IPS-18a (cell line): ENCODE measurements at regions not wholly inside any gene's neighbourhood (a gene's known extent, or its start where the extent isn't known, plus 50 kb on each side); places are given as distances from the start of the nearest gene placed in this dataset.
"Not testable (repeated sequence)": the region's sequence is repeated elsewhere in the genome, so short reads cannot be mapped to it uniquely, and the experiment has no call there.

ENCODE experiments used
- H3K27ac ChIP-seq: one replicate; pipeline ENCODE4 v1.5.1; 2013; ENCODE audit warnings: low read length
- H3K27me3 ChIP-seq: one replicate; pipeline ENCODE4 v1.6.1; 2013; ENCODE audit warnings: mild to moderate bottlenecking, low read length; ENCODE audit not compliant: control insufficient read depth, insufficient read depth
- H3K36me3 ChIP-seq: one replicate; pipeline ENCODE4 v1.6.1; 2013; ENCODE audit warnings: low read depth, low read length; ENCODE audit not compliant: control insufficient read depth
- H3K4me1 ChIP-seq: one replicate; pipeline ENCODE4 v1.6.1; 2013; ENCODE audit warnings: low read depth, low read length; ENCODE audit not compliant: control insufficient read depth
- H3K4me3 ChIP-seq: one replicate; pipeline ENCODE4 v1.5.1; 2013; ENCODE audit warnings: low read length
- H3K9ac ChIP-seq: one replicate; pipeline ENCODE4 v1.6.1; 2013; ENCODE audit warnings: mild to moderate bottlenecking, low read length, moderate library complexity
- H3K9me3 ChIP-seq: one replicate; pipeline ENCODE4 v1.6.1; 2013; ENCODE audit warnings: low read depth, low read length; ENCODE audit not compliant: control insufficient read depth

DNA sequence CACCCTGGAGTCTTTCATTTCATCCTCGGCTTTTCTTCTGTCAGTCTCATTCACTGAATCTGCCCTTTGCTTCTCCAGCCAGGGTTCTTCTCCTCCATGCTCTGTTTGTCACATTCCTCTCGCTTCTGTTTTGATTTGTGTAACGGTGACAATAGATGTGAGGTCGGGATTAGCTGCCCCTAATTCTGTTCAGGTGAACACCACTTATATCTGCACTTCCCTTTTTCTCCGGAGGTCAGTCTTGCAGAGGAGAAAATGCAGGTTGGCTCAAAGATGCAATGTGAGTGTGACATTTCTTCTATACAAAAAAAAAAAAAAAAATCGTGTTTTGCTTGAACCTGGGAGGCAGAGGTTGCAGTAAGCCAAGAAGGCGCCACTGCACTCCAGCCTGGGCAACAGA, 262.9 kb downstream of the ASMT start:
- no peak overlapping the region for H3K4me3 ChIP-seq
- H3K9ac ChIP-seq = no peak overlapping the region
- no peak overlapping the region for H3K27ac ChIP-seq
- H3K4me1 ChIP-seq = no peaks in the 10 kb centered on the region
- no peaks in the 10 kb centered on the region for H3K27me3 ChIP-seq
- no peaks in the 10 kb centered on the region for H3K36me3 ChIP-seq
- H3K9me3 ChIP-seq = no peaks in the 10 kb centered on the region

DNA sequence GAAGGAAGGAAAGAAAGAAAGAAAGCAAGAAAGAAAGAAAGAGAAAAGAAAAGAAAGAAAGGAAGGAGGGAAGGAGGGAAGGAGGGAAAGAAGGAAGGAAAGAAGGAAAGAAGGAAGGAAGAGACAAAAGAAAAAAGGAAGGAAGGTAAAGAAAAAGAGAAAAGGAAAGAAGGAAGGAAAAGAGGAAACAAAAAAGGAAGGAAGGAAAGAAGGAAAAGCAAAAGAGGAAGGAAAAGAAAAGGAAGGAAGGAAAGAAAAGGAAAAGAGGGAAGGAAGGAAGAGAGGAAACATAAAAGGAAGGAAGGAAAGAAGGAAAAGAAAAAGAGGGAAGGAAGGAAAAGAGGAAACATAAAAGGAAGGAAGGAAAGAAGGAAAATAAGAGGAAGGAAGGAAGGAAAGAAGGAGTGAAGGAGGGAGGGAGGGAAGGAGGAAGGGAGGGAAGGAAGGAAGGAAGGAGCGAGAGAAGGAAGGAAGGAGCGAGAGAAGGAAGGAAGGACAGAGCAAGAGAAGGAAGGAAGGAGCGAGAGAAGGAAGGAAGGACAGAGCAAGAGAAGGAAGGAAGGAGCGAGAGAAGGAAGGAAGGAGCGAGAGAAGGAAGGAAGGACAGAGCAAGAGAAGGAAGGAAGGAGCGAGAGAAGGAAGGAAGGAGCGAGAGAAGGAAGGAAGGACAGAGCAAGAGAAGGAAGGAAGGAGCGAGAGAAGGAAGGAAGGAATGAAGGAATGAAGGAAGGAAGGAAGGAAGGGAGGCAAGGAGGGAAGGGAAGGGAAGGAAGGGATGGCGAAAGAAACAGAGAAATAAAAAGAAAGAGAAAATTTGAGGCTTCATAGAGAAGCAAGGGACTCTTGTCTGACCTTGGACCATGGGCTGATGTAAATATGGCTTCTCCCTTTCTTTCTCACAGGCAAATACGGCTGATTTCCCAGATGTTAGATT, 266.3 kb downstream of the ASMT start:
- not testable (repeated sequence) for H3K27me3 ChIP-seq, H3K36me3 ChIP-seq, H3K4me1 ChIP-seq, H3K9me3 ChIP-seq, H3K27ac ChIP-seq, H3K9ac ChIP-seq, H3K4me3 ChIP-seq

DNA sequence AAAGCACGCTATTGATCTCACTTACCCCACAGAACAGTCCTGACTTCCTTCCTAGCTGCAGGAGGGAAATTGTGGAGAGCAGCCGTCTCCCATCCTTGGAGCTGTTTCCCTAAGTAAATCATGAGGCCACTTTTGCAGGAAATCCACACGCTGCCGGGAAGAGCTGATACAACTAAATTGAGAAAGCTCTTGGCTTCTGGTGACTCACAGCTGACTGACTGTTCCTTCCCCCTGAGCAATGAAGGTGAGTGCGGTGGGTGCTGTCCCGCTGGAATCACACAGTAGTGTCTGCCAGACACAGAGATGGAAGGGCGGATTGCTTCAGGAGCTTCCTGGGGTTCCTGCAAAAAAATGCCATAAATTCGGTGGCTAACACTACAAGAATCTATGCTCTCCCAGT, 268.9 kb downstream of the ASMT start:
- Histone ChIP-seq H3K36me3 (no peaks in the 10 kb centered on the region), H3K9ac (no peak overlapping the region), H3K9me3 (no peaks in the 10 kb centered on the region), H3K27ac (no peak overlapping the region), H3K27me3 (no peaks in the 10 kb centered on the region), H3K4me1 (no peaks in the 10 kb centered on the region), H3K4me3 (no peak overlapping the region)

DNA sequence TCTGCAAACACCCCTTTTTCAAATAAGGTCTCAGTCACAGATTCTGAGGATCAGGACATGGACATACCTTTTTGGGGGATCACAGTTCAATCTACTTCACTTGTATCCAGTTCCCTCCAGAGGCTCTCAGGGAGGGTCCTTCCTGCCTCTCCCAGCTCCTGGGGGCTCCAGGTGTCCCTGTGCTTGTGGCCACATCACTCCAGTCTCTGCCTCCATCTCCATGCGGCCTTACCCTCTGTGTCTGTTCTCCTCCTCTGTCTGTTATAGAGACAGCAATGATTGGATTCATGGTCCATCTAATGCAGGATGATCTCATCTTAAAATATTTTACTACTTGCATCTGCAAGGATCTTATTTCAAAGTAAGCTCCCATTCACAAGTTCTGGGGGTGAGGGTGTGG, 269.6 kb downstream of the ASMT start:
- no peaks in the 10 kb centered on the region for H3K27me3 ChIP-seq
- no peak overlapping the region for H3K27ac ChIP-seq

DNA sequence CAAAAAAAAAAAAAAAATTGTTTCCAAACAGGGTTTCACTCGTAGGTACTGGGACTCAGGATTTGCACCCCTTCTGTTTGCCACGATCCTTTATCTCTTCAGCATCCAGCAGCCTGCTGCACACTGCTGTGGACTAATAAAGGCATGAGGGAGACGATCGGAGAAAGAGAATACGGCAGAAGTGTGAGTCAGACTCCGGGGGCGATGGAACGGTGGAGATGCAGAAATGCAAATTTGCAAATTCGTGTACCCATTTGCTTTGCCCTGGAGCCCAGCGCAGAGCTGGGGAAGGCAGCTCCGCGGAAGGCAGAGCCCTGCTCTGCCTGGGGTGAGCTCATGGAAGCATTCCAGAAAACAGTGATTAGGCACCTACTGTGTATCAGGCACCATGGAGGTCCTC, 270.3 kb downstream of the ASMT start:
- Histone ChIP-seq H3K9ac (no peak overlapping the region), H3K9me3 (no peaks in the 10 kb centered on the region), H3K4me3 (no peak overlapping the region), H3K27ac (no peak overlapping the region), H3K4me1 (no peaks in the 10 kb centered on the region), H3K27me3 (no peaks in the 10 kb centered on the region), H3K36me3 (no peaks in the 10 kb centered on the region)

More for the DNA sequence above, 269.6 kb downstream of the ASMT start:
- H3K36me3 ChIP-seq = no peaks in the 10 kb centered on the region
- no peaks in the 10 kb centered on the region for H3K9me3 ChIP-seq
- H3K4me1 ChIP-seq = no peaks in the 10 kb centered on the region
- H3K4me3 ChIP-seq = no peak overlapping the region
- H3K9ac ChIP-seq = no peak overlapping the region

DNA sequence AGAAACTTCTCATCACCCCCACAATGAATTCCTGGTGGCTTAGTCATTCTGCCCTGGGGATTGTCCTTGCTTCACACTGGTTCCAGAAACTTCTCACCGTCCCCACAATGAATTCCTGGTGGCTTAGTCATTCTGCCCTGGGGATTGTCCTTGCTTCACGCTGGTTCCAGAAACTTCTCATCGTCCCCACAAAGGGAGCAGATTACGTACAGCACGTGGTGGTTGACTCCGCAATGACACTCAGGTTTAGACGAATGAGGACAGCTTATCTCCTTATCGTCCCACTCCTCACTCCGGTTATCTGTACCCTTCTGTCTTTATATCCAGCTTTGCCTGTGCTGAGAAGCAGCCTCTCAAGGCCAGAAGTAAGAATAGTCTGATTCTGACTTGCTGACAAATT, 273.4 kb downstream of the ASMT start:
- H3K9ac ChIP-seq, H3K4me1 ChIP-seq, H3K4me3 ChIP-seq, H3K36me3 ChIP-seq, H3K27me3 ChIP-seq, H3K9me3 ChIP-seq, H3K27ac ChIP-seq: not testable (repeated sequence)

DNA sequence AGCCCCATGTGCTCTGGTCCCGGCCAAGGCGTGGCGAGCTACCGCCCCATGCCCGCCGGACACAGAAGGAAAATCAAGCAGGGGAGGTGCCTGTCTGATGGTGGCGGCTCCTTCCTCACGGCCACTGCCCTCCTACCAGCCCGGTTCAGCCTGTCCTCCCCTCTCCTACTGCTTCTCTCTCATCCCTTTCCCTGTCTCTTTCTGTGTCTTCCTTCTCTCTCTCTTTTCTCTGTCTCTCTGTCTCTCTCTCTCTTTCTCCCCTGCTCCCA, 279.1 kb downstream of the ASMT start:
- no peaks in the 10 kb centered on the region for H3K36me3 ChIP-seq
- no peak overlapping the region for H3K4me3 ChIP-seq
- no peaks in the 10 kb centered on the region for H3K9me3 ChIP-seq
- no peak overlapping the region for H3K27ac ChIP-seq
- no peaks in the 10 kb centered on the region for H3K27me3 ChIP-seq
- H3K9ac ChIP-seq = no peak overlapping the region
- H3K4me1 ChIP-seq = no peaks in the 10 kb centered on the region

DNA sequence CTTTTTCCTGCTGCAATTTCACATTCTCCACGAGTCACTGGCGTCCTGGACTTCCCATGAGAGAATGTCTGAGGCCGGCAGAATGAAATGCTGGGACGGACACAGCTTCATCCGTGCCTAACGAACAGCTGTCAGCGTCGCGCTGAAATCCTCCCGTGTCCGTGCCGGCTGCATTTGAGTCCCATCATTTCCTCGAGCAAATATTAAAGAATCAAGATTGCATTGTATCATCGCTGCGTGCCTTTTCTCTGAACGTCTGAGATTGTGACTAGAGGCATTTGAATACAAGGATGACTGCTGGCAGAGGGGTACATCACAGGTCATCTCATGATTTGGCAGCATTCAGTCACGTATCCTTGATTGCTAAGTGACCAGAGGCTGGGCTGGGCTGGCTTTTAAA, 279.9 kb downstream of the ASMT start:
- H3K4me3 ChIP-seq = no peak overlapping the region
- no peaks in the 10 kb centered on the region for H3K4me1 ChIP-seq
- no peaks in the 10 kb centered on the region for H3K27me3 ChIP-seq
- H3K9me3 ChIP-seq = no peaks in the 10 kb centered on the region
- H3K27ac ChIP-seq = no peak overlapping the region
- no peak overlapping the region for H3K9ac ChIP-seq
- no peaks in the 10 kb centered on the region for H3K36me3 ChIP-seq

DNA sequence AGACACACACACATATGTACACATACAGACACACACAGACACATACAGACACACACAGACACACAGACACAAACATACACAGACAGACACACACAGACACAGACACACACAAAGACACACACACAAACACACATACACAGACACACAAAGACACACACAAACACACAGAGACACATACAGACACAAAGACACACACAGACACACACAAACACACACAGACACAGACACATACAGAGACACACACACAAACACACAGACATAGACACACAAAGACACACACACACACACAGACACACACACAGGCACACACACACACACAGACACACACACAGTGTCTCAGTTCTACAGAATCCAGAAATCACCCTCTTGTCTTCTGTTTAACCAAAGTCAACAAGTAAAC, 280.7 kb downstream of the ASMT start:
- H3K9me3 ChIP-seq = no peaks in the 10 kb centered on the region
- no peak overlapping the region for H3K9ac ChIP-seq
- H3K27ac ChIP-seq = no peak overlapping the region
- no peak overlapping the region for H3K4me3 ChIP-seq
- no peaks in the 10 kb centered on the region for H3K27me3 ChIP-seq
- H3K36me3 ChIP-seq = no peaks in the 10 kb centered on the region
- no peaks in the 10 kb centered on the region for H3K4me1 ChIP-seq

DNA sequence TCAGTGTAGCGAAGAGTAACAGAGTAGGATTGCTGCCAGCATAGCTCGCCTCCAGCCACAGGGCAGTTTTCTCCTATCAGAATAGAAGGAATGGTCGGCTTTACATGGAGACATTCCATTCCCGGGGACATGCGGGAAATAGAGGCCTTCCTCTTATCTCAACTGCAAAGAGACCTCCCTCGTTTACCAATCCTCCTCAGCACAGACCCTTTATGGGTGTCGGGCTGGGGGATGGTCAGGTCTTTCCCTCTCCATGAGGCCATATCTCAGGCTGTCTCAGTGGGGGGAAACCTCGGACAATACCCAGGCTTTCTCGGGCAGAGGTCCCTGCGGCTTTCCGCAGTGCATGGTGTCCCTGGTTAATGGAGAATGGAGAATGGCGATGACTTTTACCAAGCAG, 285.0 kb downstream of the ASMT start:
- Histone ChIP-seq H3K4me1 (no peaks in the 10 kb centered on the region), H3K27me3 (no peaks in the 10 kb centered on the region), H3K9ac (no peak overlapping the region), H3K27ac (no peak overlapping the region), H3K4me3 (no peak overlapping the region), H3K9me3 (no peaks in the 10 kb centered on the region), H3K36me3 (no peaks in the 10 kb centered on the region)

DNA sequence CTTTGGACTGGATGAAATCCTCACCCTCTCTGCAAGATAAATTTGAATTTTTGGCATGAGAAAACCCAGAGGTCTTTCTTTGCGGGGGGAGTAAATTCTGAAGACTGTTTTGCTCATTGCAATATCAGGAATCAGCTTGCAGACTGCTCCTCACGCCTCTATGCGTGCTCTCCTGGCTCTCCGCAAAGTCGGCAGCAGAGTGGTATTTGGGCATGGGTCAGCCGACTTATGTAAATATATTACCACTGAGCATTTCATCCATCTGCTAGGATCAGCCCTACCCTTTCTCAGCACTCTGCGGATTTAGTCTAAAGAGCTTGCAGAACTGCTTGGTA, 288.0 kb downstream of the ASMT start:
- Histone ChIP-seq H3K27ac (no peak overlapping the region), H3K27me3 (no peaks in the 10 kb centered on the region), H3K9me3 (no peaks in the 10 kb centered on the region), H3K9ac (no peak overlapping the region), H3K36me3 (no peaks in the 10 kb centered on the region), H3K4me1 (no peaks in the 10 kb centered on the region), H3K4me3 (no peak overlapping the region)

DNA sequence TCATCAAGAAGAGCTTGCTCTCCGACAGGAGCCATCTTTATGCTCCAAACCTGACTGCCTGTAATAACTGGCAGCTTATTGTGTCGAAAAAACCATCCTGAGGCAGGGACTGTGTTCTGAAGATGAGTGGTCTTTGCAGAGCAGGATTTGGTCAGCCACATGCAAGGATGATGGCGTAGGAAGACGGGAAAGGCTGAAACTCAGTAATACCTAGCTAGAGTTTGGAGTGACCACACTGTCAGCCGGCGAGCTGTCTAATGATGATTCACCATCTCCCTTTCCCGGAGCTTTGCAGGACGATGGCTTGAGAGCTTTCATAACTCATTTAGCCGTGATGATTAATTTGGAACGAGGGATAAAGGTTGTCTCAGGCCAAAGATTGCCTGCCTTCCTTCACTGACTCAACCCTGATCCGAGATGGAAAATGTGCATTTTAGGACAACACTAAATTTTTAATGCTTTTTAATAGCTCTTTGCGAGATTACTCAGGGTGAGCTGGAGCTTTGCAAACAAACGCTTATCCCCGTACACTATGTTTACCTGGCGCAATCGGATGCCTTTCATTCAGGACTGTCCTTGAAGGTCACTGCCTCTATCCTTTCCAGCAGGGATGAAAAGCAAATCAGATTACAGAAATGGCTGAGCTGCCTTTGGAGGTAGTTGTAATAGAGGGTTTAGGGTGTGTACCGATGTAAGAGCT, 288.5 kb downstream of the ASMT start:
- Histone ChIP-seq H3K27ac (no peak overlapping the region), H3K36me3 (no peaks in the 10 kb centered on the region), H3K27me3 (no peaks in the 10 kb centered on the region), H3K9me3 (no peaks in the 10 kb centered on the region), H3K4me1 (no peaks in the 10 kb centered on the region), H3K4me3 (no peak overlapping the region), H3K9ac (no peak overlapping the region)
